HuH-7.5 (cell line): ENCODE measurements at regions not wholly inside any gene's neighbourhood (a gene's known extent, or its start where the extent isn't known, plus 50 kb on each side); places are given as distances from the start of the nearest gene placed in this dataset.

Experiments
- DNase-seq: peaks from one replicate; pipeline ENCODE4 v3.0.0; 2011; ENCODE audit warnings: low spot score

- DNase-seq: no peak
Measured at GRCh38 chr10:62453274-62453673, 79.1 kb downstream of the ZNF365 start.

GRCh38 chr10:62454687-62455397 is 80.7 kb downstream of the ZNF365 start:
- DNase-seq: no peak

- no peak for DNase-seq
Measured at GRCh38 chr10:62456611-62457101, 82.5 kb downstream of the ZNF365 start.

GRCh38 chr10:62457196-62457595 is 83.0 kb downstream of the ZNF365 start:
- DNase-seq: no peak

- DNase-seq: no peak
Measured at GRCh38 chr10:62457598-62457997, 83.4 kb downstream of the ZNF365 start.

- DNase-seq: no peak
Measured at GRCh38 chr10:62459072-62459471, 84.9 kb downstream of the ZNF365 start.

GRCh38 chr10:62459500-62459899 is 85.3 kb downstream of the ZNF365 start:
- no peak for DNase-seq

- no peak for DNase-seq
Measured at GRCh38 chr10:62460393-62460792, 86.2 kb downstream of the ZNF365 start.

- DNase-seq: no peak
Measured at GRCh38 chr10:62461120-62461519, 87.0 kb downstream of the ZNF365 start.

GRCh38 chr10:62462461-62462860 is 88.3 kb downstream of the ZNF365 start:
- no peak for DNase-seq

GRCh38 chr10:62463364-62463763 is 89.2 kb downstream of the ZNF365 start:
- DNase-seq: no peak

GRCh38 chr10:62464308-62464707 is 90.1 kb downstream of the ZNF365 start:
- DNase-seq: no peak

- DNase-seq: no peak
Measured at GRCh38 chr10:62466590-62466989, 92.4 kb downstream of the ZNF365 start.

GRCh38 chr10:62467527-62467926 is 93.4 kb downstream of the ZNF365 start:
- no peak for DNase-seq

GRCh38 chr10:62471711-62472110 is 97.5 kb downstream of the ZNF365 start:
- no peak for DNase-seq

- DNase-seq: no peak
Measured at GRCh38 chr10:62473241-62473640, 99.1 kb downstream of the ZNF365 start.

- DNase-seq: no peak
Measured at GRCh38 chr10:62475551-62475950, 101.4 kb downstream of the ZNF365 start.

GRCh38 chr10:62479523-62479922 is 105.4 kb downstream of the ZNF365 start:
- no peak for DNase-seq

- DNase-seq: no peak
Measured at GRCh38 chr10:62480196-62480595, 106.0 kb downstream of the ZNF365 start.

- DNase-seq: no peak
Measured at GRCh38 chr10:62482581-62482980, 108.4 kb downstream of the ZNF365 start.

GRCh38 chr10:62491597-62491996 is 117.4 kb downstream of the ZNF365 start:
- DNase-seq: no peak

GRCh38 chr10:62492012-62492869 is 118.1 kb downstream of the ZNF365 start:
- peak; percentile 23 for DNase-seq

- no peak for DNase-seq
Measured at GRCh38 chr10:62492870-62493180, 118.7 kb downstream of the ZNF365 start.
